ENCODE measurements at regions not wholly inside any gene's neighbourhood (a gene's known extent, or its start where the extent isn't known, plus 50 kb on each side); places are given as distances from the start of the nearest gene placed in this dataset.

DNA sequence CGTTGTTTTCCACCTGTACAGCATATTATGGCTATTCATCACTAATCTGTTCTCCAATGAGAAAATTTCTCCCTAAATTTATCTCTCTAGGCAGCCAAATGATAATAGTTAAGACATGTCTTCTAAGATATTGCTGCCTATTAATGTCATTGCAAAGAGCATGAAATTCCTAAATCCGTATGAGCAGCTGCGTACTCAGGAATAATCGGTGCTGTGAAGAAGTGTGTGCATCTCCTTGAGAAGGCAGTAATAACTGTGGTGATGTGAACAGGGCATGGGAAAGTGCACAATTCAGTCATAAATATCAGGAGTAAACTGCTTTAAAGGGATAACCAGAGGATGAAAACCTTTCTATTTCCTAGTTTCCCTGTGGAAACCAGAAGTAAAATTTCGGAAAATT, 112.2 kb downstream of the SLITRK5 start:
- no peak overlapping the region for H3K9ac ChIP-seq (ENCODE audit: low read depth in 1 of 2, low read length in 2 of 2)
- no peaks in the 10 kb centered on the region for H3K9me3 ChIP-seq (ENCODE audit: control insufficient read depth in 4 of 4, low read length in 3 of 4)
- 74% methylated on average over 5 of the region's 5 CpGs for WGBS
- TF ChIP-seq NR2F2 (IDR thresholded peaks at IDR 0.05) = no peak
- TF ChIP-seq ZBTB33 (IDR thresholded peaks at IDR 0.05) = no peak
- H3K27ac ChIP-seq (ENCODE audit: low read depth in 1 of 2, low read length in 2 of 2) = no peak overlapping the region
- no peak overlapping the region for H3K4me3 ChIP-seq (ENCODE audit: low read depth in 1 of 3, low read length in 3 of 3)
- no peaks in the 10 kb centered on the region for H3K4me1 ChIP-seq (ENCODE audit: control insufficient read depth in 4 of 4, insufficient read depth in 4 of 4, low read length in 3 of 4)
- DNase-seq (ENCODE audit: low spot score) = no peak
- H3K36me3 ChIP-seq (ENCODE audit: control insufficient read depth in 4 of 4, insufficient read depth in 3 of 4, low read depth in 1 of 4, low read length in 3 of 4) = no peaks in the 10 kb centered on the region
- H3K27me3 ChIP-seq (ENCODE audit: control insufficient read depth in 4 of 4, insufficient read depth in 4 of 4, low read length in 3 of 4) = peaks cover 0 to 3% (median 0%) of the 10 kb centered on the region in 4 donors

DNA sequence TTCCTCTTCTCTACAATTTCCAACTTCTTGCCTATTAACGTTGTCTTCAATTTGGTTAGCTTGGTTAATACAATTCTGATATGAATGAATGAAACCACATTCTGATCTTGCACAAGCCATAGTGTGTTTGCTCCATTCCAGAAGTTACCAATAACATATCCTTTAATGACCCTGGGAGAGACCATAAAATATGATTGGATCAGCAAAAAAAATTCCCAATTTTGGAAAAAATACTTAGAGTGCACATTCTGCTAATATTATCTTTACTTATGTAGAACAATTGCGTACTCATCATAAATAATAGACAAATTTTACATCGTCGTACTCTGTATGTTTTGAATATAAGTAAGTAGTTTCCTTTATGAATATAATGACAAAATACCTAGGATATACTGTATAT, 117.2 kb downstream of the SLITRK5 start:
- H3K27me3 ChIP-seq (ENCODE audit: control insufficient read depth in 4 of 4, insufficient read depth in 4 of 4, low read length in 3 of 4) = peaks cover 0 to 3% (median 0%) of the 10 kb centered on the region in 4 donors
- no peaks in the 10 kb centered on the region for H3K9me3 ChIP-seq (ENCODE audit: control insufficient read depth in 4 of 4, low read length in 3 of 4)

More for the DNA sequence above, 117.2 kb downstream of the SLITRK5 start:
- Histone ChIP-seq H3K36me3 (ENCODE audit: control insufficient read depth in 4 of 4, insufficient read depth in 3 of 4, low read depth in 1 of 4, low read length in 3 of 4) (no peaks in the 10 kb centered on the region), H3K4me3 (ENCODE audit: low read depth in 1 of 3, low read length in 3 of 3) (no peak overlapping the region), H3K27ac (ENCODE audit: low read depth in 1 of 2, low read length in 2 of 2) (no peak overlapping the region), H3K9ac (ENCODE audit: low read depth in 1 of 2, low read length in 2 of 2) (no peak overlapping the region), H3K4me1 (ENCODE audit: control insufficient read depth in 4 of 4, insufficient read depth in 4 of 4, low read length in 3 of 4) (no peaks in the 10 kb centered on the region)
- 69% methylated on average over 4 of the region's 4 CpGs for WGBS
- no peak for DNase-seq (ENCODE audit: low spot score)
- TF ChIP-seq NR2F2 (IDR thresholded peaks at IDR 0.05) = no peak
- TF ChIP-seq, protein P1, sequence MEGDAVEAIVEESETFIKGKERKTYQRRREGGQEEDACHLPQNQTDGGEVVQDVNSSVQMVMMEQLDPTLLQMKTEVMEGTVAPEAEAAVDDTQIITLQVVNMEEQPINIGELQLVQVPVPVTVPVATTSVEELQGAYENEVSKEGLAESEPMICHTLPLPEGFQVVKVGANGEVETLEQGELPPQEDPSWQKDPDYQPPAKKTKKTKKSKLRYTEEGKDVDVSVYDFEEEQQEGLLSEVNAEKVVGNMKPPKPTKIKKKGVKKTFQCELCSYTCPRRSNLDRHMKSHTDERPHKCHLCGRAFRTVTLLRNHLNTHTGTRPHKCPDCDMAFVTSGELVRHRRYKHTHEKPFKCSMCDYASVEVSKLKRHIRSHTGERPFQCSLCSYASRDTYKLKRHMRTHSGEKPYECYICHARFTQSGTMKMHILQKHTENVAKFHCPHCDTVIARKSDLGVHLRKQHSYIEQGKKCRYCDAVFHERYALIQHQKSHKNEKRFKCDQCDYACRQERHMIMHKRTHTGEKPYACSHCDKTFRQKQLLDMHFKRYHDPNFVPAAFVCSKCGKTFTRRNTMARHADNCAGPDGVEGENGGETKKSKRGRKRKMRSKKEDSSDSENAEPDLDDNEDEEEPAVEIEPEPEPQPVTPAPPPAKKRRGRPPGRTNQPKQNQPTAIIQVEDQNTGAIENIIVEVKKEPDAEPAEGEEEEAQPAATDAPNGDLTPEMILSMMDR (IDR thresholded peaks at IDR 0.05; ENCODE audit: low read depth, low read length, missing input control) = no peak
- TF ChIP-seq, protein P2, sequence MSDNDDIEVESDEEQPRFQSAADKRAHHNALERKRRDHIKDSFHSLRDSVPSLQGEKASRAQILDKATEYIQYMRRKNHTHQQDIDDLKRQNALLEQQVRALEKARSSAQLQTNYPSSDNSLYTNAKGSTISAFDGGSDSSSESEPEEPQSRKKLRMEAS (IDR thresholded peaks at IDR 0.05) = no peak
- no peak for TF ChIP-seq FOXA2 (IDR thresholded peaks at IDR 0.05)
- TF ChIP-seq ZBTB33 (IDR thresholded peaks at IDR 0.05) = no peak
- no peak for TF ChIP-seq RAD21 (IDR thresholded peaks at IDR 0.05)
- TF ChIP-seq REST (IDR thresholded peaks at IDR 0.05) = no peak
- no peak for TF ChIP-seq HNF4A (conservative IDR thresholded peaks at IDR 0.05)
- no peak for TF ChIP-seq RXRA (IDR thresholded peaks at IDR 0.05)
- no peak for TF ChIP-seq TAF1 (conservative IDR thresholded peaks at IDR 0.05)

Data from liver (tissue), 8 donors.